ENCODE measurements at regions not wholly inside any gene's neighbourhood (a gene's known extent, or its start where the extent isn't known, plus 50 kb on each side); places are given as distances from the start of the nearest gene placed in this dataset.

GRCh38 chr5:19319252-19319651 is 668.7 kb downstream of the CDH18 start:
- H3K36me3 Mint-ChIP-seq (ENCODE audit: insufficient read depth, unreplicated experiment): no peaks in the 10 kb centered on the region
- Histone ChIP-seq H3K27me3 (replicated peaks; ENCODE audit: control insufficient read depth, insufficient read depth, low read length) (no peaks in the 10 kb centered on the region), H3K36me3 (ENCODE audit: control insufficient read depth, insufficient read depth, low read length) (no peaks in the 10 kb centered on the region), H3K4me3 (ENCODE audit: low read depth, low read length) (no peak overlapping the region), H3K9me3 (no peaks in the 10 kb centered on the region), H3K4me1 (no peaks in the 10 kb centered on the region)
- no peak overlapping the region for H3K27ac Mint-ChIP-seq (ENCODE audit: unreplicated experiment)
- no peak for DNase-seq
- no TSS peak for BruUV-seq (replicated peaks)
- H3K4me1 Mint-ChIP-seq (ENCODE audit: low read depth, unreplicated experiment): peaks cover 6% of the 10 kb centered on the region
- intact Hi-C loops (cut with micrococcal nuclease; ENCODE audit: unreplicated experiment): no loop called here
- ChIA-PET CTCF (no interaction called here), POLR2A (no interaction called here)
- H3K27me3 Mint-ChIP-seq (ENCODE audit: insufficient read depth, unreplicated experiment): peaks cover 14% of the 10 kb centered on the region
- H3K4me3 Mint-ChIP-seq (ENCODE audit: unreplicated experiment): no peak overlapping the region
- no peaks in the 10 kb centered on the region for H3K9me3 Mint-ChIP-seq (ENCODE audit: unreplicated experiment)
- no peak for TF ChIP-seq CTCF (IDR thresholded peaks at IDR 0.05; ENCODE audit: insufficient read depth in 1 of 2, low read depth in 1 of 2, low read length in 1 of 2, severe bottlenecking in 1 of 2, unreplicated experiment in 1 of 2)

- Histone ChIP-seq H3K27me3 (replicated peaks; ENCODE audit: control insufficient read depth, insufficient read depth, low read length) (no peaks in the 10 kb centered on the region), H3K36me3 (ENCODE audit: control insufficient read depth, insufficient read depth, low read length) (no peaks in the 10 kb centered on the region), H3K4me3 (ENCODE audit: low read depth, low read length) (no peak overlapping the region), H3K9me3 (no peaks in the 10 kb centered on the region), H3K4me1 (no peaks in the 10 kb centered on the region)
- Mint-ChIP-seq H3K27ac (ENCODE audit: unreplicated experiment) (no peak overlapping the region), H3K4me1 (ENCODE audit: low read depth, unreplicated experiment) (peaks cover 6% of the 10 kb centered on the region), H3K9me3 (ENCODE audit: unreplicated experiment) (no peaks in the 10 kb centered on the region), H3K4me3 (ENCODE audit: unreplicated experiment) (no peak overlapping the region), H3K27me3 (ENCODE audit: insufficient read depth, unreplicated experiment) (peaks cover 10% of the 10 kb centered on the region), H3K36me3 (ENCODE audit: insufficient read depth, unreplicated experiment) (no peaks in the 10 kb centered on the region)
- CTCF ChIA-PET: no interaction called here
- no TSS peak for BruUV-seq (replicated peaks)
- intact Hi-C loops (cut with micrococcal nuclease; ENCODE audit: unreplicated experiment): no loop called here
- POLR2A ChIA-PET: no interaction called here
- peak; percentile 5 to 35 for DNase-seq
- TF ChIP-seq CTCF (IDR thresholded peaks at IDR 0.05; ENCODE audit: insufficient read depth in 1 of 2, low read depth in 1 of 2, low read length in 1 of 2, severe bottlenecking in 1 of 2, unreplicated experiment in 1 of 2): no peak
Measured at GRCh38 chr5:19322716-19323485, 665.1 kb downstream of the CDH18 start.

- H3K27ac Mint-ChIP-seq (ENCODE audit: unreplicated experiment): no peak overlapping the region
- BruUV-seq (replicated peaks): no TSS peak
- DNase-seq: no peak
- no peaks in the 10 kb centered on the region for H3K4me1 Mint-ChIP-seq (ENCODE audit: low read depth, unreplicated experiment)
- H3K9me3 Mint-ChIP-seq (ENCODE audit: unreplicated experiment): no peaks in the 10 kb centered on the region
- Histone ChIP-seq H3K36me3 (ENCODE audit: control insufficient read depth, insufficient read depth, low read length) (no peaks in the 10 kb centered on the region), H3K27me3 (replicated peaks; ENCODE audit: control insufficient read depth, insufficient read depth, low read length) (no peaks in the 10 kb centered on the region), H3K9me3 (no peaks in the 10 kb centered on the region), H3K4me1 (no peaks in the 10 kb centered on the region), H3K4me3 (ENCODE audit: low read depth, low read length) (no peak overlapping the region)
- intact Hi-C loops (cut with micrococcal nuclease; ENCODE audit: unreplicated experiment): no loop called here
- CTCF ChIA-PET: no interaction called here
- no peaks in the 10 kb centered on the region for H3K27me3 Mint-ChIP-seq (ENCODE audit: insufficient read depth, unreplicated experiment)
- POLR2A ChIA-PET: no interaction called here
- no peak overlapping the region for H3K4me3 Mint-ChIP-seq (ENCODE audit: unreplicated experiment)
- no peaks in the 10 kb centered on the region for H3K36me3 Mint-ChIP-seq (ENCODE audit: insufficient read depth, unreplicated experiment)
- TF ChIP-seq CTCF (IDR thresholded peaks at IDR 0.05; ENCODE audit: insufficient read depth in 1 of 2, low read depth in 1 of 2, low read length in 1 of 2, severe bottlenecking in 1 of 2, unreplicated experiment in 1 of 2): no peak
Measured at GRCh38 chr5:19334278-19334677, 653.7 kb downstream of the CDH18 start.
